Aorta (tissue), 5 donors: ENCODE measurements at regions not wholly inside any gene's neighbourhood (a gene's known extent, or its start where the extent isn't known, plus 50 kb on each side); places are given as distances from the start of the nearest gene placed in this dataset.

ENCODE experiments used
- ATAC-seq: fragments of 200-7000 bp; cut with Tn5 transposase; one replicate; pipeline ENCODE4 v1.9.1; 2022; ENCODE audit warnings: moderate library complexity; ENCODE audit not compliant: low FRiP score
- DNase-seq, 2 donors: peaks; one replicate each; pipeline ENCODE4 v3.0.0-alpha.2; 2020
- H3K27ac ChIP-seq, 2 donors: one replicate each; pipeline ENCODE4 v1.5.1; 2013; ENCODE audit warnings: low read length in 2 of 2, mild to moderate bottlenecking in 2 of 2, moderate library complexity in 2 of 2, control low read depth in 1 of 2, inconsistent platforms in 1 of 2, low read depth in 1 of 2
- H3K27me3 ChIP-seq, 2 donors: one replicate each; pipeline ENCODE4 v1.6.1; 2013; ENCODE audit warnings: control low read depth in 1 of 2, low read length in 1 of 2, mild to moderate bottlenecking in 1 of 2, moderate library complexity in 1 of 2; ENCODE audit not compliant: insufficient read depth in 2 of 2, control insufficient read depth in 1 of 2
- H3K36me3 ChIP-seq, 2 donors: one replicate each; pipeline ENCODE4 v1.6.1; 2013; ENCODE audit warnings: control low read depth in 1 of 2, low read length in 1 of 2, mild to moderate bottlenecking in 1 of 2; ENCODE audit not compliant: insufficient read depth in 2 of 2, control insufficient read depth in 1 of 2
- H3K4me1 ChIP-seq, 2 donors: one replicate each; pipeline ENCODE4 v1.6.1; 2013; ENCODE audit warnings: low read length in 2 of 2, control low read depth in 1 of 2, mild to moderate bottlenecking in 1 of 2, moderate library complexity in 1 of 2; ENCODE audit not compliant: insufficient read depth in 2 of 2, control insufficient read depth in 1 of 2
- H3K4me3 ChIP-seq, 2 donors: one replicate each; pipeline ENCODE4 v1.5.1; 2013; ENCODE audit warnings: low read length in 2 of 2, control low read depth in 1 of 2, mild to moderate bottlenecking in 1 of 2
- H3K9me3 ChIP-seq: one replicate; pipeline ENCODE4 v1.6.1; 2013; ENCODE audit warnings: mild to moderate bottlenecking, low read length; ENCODE audit not compliant: control insufficient read depth
- WGBS, 2 donors: extraction: QIAGEN DNeasy Blood & Tissue Kit; methylation state at CpG; one replicate each; pipeline ENCODE4 v1.1.7; 2013; 5-methylcytosine and 5-hydroxymethylcytosine counted together
- intact Hi-C, 2 donors: fragments of 100-400 bp; cut with DNase I; formaldehyde crosslinking; loops; one replicate each; pipeline versions ENCODE4 v1.14.2 to v1.15.0; 2022
- donor health status: healthy with polysubstance abuse.
- donor health status: Bipolar disorder and iron deficiency.
- donor health status: DM: no; HTN: no; CAD: no.
- donor health status: DM: no; HTN: no; CAD: no.
- donor health status: DM: yes; HTN: yes; CAD: no.

GRCh38 chr3:113124256-113124830 lies 87.0 kb upstream of the BOC start:
- H3K36me3 ChIP-seq = no peaks in the 10 kb centered on the region
- DNase-seq (no peak), ATAC-seq (no peak)
- H3K27me3 ChIP-seq = no peaks in the 10 kb centered on the region
- H3K27ac ChIP-seq = no peak overlapping the region
- intact Hi-C loops = no loop called here
- no peak overlapping the region for H3K4me3 ChIP-seq
- no peaks in the 10 kb centered on the region for H3K4me1 ChIP-seq
- 92 to 97% methylated on average over 13 of the region's 13 CpGs for WGBS, 2 donors
- H3K9me3 ChIP-seq = no peaks in the 10 kb centered on the region

GRCh38 chr3:113125951-113126350 lies 85.4 kb upstream of the BOC start:
- no peak for ATAC-seq
- H3K9me3 ChIP-seq = no peaks in the 10 kb centered on the region
- H3K4me1 ChIP-seq = no peaks in the 10 kb centered on the region
- H3K27ac ChIP-seq = no peak overlapping the region
- no peak for DNase-seq
- no peak overlapping the region for H3K4me3 ChIP-seq
- 90 to 97% methylated on average over 4 of the region's 4 CpGs for WGBS, 2 donors
- intact Hi-C loops = no loop called here
- no peaks in the 10 kb centered on the region for H3K36me3 ChIP-seq
- H3K27me3 ChIP-seq = no peaks in the 10 kb centered on the region

GRCh38 chr3:113128386-113129015 lies 82.9 kb upstream of the BOC start:
- intact Hi-C loops = no loop called here
- no peak for DNase-seq

DNA sequence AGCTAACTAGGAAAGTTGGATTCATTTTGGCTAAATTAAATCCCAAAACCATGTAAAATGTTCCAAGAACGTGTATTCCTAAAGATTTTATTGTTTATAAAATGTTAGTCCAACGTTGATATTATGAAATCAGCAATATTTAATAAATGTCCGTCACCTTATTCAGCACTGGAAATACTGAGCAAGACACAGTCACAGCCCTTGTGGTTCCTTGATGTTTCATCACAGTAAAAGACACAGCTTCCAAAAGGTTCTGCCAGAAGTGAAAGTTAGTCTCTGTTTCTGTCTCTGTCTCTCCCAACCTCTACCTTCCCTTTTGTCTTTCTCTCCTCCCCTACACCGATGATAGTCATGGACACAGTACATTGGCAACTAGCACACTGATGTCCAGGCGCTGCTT lies 82.2 kb upstream of the BOC start:
- no peak overlapping the region for H3K27ac ChIP-seq
- no peak overlapping the region for H3K4me3 ChIP-seq
- DNase-seq = no peak
- peak; percentile 63 for ATAC-seq
- no peaks in the 10 kb centered on the region for H3K27me3 ChIP-seq
- 70 to 81% methylated on average over 5 of the region's 5 CpGs for whole genome bisulfite sequencing, 2 donors
- H3K4me1 ChIP-seq = no peaks in the 10 kb centered on the region
- intact Hi-C loops = no loop called here
- no peaks in the 10 kb centered on the region for H3K36me3 ChIP-seq
- no peaks in the 10 kb centered on the region for H3K9me3 ChIP-seq

More at GRCh38 chr3:113128386-113129015, 82.9 kb upstream of the BOC start:
- ATAC-seq = no peak
- Histone ChIP-seq H3K9me3 (no peaks in the 10 kb centered on the region), H3K4me1 (no peaks in the 10 kb centered on the region), H3K4me3 (no peak overlapping the region), H3K27ac (no peak overlapping the region), H3K36me3 (no peaks in the 10 kb centered on the region), H3K27me3 (no peaks in the 10 kb centered on the region)
- 80 to 85% methylated on average over 9 of the region's 9 CpGs for WGBS, 2 donors

DNA sequence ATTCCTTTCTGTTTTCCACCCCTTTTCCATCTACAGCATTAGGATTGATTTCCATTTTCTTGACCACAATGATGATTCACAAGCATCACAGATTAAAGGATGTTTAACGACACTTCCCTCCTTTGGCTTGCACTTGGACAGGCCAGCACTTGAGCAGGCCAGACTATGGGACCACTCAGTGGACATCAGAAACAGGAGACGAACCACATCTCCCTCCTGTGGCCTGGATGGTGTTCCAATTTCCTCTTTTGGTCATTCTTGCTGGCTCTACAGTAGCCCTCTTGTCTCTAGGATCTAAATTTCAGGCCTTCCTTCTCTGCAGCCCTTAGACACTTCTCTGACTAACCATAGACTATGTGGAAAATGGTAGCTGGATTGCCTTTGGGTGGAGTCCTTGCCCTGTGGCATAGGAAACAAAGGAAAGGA lies 78.8 kb upstream of the BOC start:
- Histone ChIP-seq H3K27me3 (no peaks in the 10 kb centered on the region), H3K4me3 (no peak overlapping the region), H3K36me3 (no peaks in the 10 kb centered on the region), H3K9me3 (no peaks in the 10 kb centered on the region), H3K27ac (no peak overlapping the region), H3K4me1 (no peaks in the 10 kb centered on the region)
- ATAC-seq = no peak
- intact Hi-C loops = loop anchor here in 1 of 2 donors (5.0 kb wide), 1 partner anchor 80 kb away; no protein-coding TSS in a partner anchor
- 92 to 97% methylated on average over 2 of the region's 2 CpGs for WGBS, 2 donors
- peak in 1 of 2 donors; percentile 51 for DNase-seq

GRCh38 chr3:113133140-113133539 lies 78.2 kb upstream of the BOC start:
- Histone ChIP-seq H3K4me3 (no peak overlapping the region), H3K27ac (no peak overlapping the region), H3K9me3 (no peaks in the 10 kb centered on the region), H3K27me3 (no peaks in the 10 kb centered on the region), H3K36me3 (no peaks in the 10 kb centered on the region), H3K4me1 (no peaks in the 10 kb centered on the region)
- intact Hi-C loops = loop anchor here in 1 of 2 donors (5.0 kb wide), 1 partner anchor 81 kb away; no protein-coding TSS in a partner anchor
- 79 to 82% methylated on average over 3 of the region's 3 CpGs for WGBS, 2 donors
- no peak for ATAC-seq
- DNase-seq = no peak

DNA sequence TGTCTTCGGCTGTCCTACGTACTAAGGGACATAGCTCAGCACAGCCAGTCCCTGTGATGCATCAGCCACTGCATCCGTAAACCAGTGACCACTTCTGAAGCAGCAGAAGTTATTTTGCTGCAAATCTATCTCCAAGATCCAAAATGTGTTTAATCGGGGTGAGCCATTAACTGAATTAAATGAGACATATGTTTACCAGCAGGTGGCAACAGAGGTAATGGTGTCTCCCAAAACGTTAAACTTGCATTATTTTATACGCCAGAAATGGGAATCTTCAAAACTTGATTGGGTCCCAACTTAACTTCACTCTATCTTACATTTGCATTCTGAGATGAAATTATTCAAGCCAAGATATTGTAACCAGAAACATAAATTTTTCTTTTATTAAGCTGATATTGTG lies 75.3 kb upstream of the BOC start:
- no peaks in the 10 kb centered on the region for H3K27me3 ChIP-seq
- no peak overlapping the region for H3K4me3 ChIP-seq
- DNase-seq = no peak
- no peak for ATAC-seq
- intact Hi-C loops = loop anchor here (1.0 to 5.0 kb wide), 2 partner anchors 84 to 152 kb away; no protein-coding TSS in a partner anchor
- WGBS, 2 donors = 41 to 44% methylated on average over 6 of the region's 6 CpGs
- no peak overlapping the region for H3K27ac ChIP-seq
- no peaks in the 10 kb centered on the region for H3K4me1 ChIP-seq
- no peaks in the 10 kb centered on the region for H3K36me3 ChIP-seq
- H3K9me3 ChIP-seq = no peaks in the 10 kb centered on the region

GRCh38 chr3:113136544-113136943 lies 74.8 kb upstream of the BOC start:
- intact Hi-C loops = loop anchor here (1.0 to 5.0 kb wide), 2 partner anchors 84 to 152 kb away; no protein-coding TSS in a partner anchor
- Histone ChIP-seq H3K27me3 (no peaks in the 10 kb centered on the region), H3K4me3 (no peak overlapping the region), H3K9me3 (no peaks in the 10 kb centered on the region), H3K27ac (no peak overlapping the region), H3K36me3 (no peaks in the 10 kb centered on the region), H3K4me1 (no peaks in the 10 kb centered on the region)
- no peak for ATAC-seq
- DNase-seq = no peak
- 96 to 98% methylated on average over 5 of the region's 5 CpGs for WGBS, 2 donors
